ELR (cell line): ENCODE measurements at regions not wholly inside any gene's neighbourhood (a gene's known extent, or its start where the extent isn't known, plus 50 kb on each side); places are given as distances from the start of the nearest gene placed in this dataset.
A peak's percentile ranks its signal among the peaks of the same experiment; 100 is the strongest.

Experiments
- DNase-seq: peaks from one replicate; pipeline ENCODE4 v3.0.0-alpha.2; 2015; ENCODE audit warnings: low read depth

DNA sequence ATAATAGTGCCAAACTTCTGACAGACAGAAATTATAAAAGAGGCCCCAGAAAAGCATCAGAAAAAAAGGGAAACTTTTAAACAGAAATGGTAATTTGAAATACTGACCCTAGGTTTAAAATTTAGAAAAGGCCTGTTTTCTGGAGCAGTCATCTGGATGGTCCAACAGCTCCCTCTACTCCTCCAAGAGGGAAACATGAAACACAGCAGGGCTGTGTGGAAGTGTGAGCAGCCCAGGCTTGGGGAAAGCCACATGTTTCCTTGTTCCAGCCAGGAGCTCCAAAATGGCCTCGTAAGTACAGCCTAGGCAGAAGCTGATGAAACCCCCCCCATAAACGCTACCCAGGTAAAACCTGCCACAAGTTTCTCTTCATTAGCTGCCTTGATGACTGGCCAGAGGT lies 499.3 kb upstream of the ADAMTS16 start:
- DNase-seq, result no peak

- DNase-seq, result no peak
Observed at GRCh38 chr5:4642525-4642924, 497.6 kb upstream of the ADAMTS16 start.

- DNase-seq, result no peak
Observed at GRCh38 chr5:4643190-4643589, 496.9 kb upstream of the ADAMTS16 start.

- DNase-seq, result no peak
Observed at GRCh38 chr5:4643960-4644359, 496.2 kb upstream of the ADAMTS16 start.

DNA sequence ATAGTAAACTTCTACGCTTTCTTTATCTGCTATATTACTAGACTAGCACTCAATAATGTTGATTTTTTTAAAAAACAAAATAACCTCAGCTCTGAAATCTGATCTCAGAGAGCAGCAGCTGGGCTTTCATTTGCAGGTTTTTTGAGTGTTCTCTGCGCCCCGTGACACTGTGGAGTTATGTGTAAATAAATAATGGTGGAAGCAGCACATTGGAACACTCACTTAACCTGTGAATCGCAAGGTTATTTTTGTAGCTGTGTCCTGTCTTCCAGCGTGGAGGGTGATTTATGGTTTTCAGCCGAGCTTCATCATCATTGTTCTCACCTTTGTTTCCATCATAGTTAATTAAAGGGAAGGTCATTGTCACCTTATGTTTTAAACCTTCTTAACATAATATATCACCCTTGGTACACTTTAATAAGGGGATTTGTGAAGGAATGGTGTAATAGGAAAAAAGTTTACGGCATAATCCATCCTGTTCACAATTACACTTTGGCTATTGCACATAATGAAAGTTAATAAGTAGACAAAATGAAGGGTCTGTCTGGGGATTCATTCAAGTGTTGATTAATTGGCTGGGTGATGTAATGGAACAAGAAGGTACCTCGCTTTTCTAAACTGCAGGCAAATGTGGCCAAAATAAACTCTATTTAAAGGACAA lies 493.3 kb upstream of the ADAMTS16 start:
- DNase-seq, result no peak

DNA sequence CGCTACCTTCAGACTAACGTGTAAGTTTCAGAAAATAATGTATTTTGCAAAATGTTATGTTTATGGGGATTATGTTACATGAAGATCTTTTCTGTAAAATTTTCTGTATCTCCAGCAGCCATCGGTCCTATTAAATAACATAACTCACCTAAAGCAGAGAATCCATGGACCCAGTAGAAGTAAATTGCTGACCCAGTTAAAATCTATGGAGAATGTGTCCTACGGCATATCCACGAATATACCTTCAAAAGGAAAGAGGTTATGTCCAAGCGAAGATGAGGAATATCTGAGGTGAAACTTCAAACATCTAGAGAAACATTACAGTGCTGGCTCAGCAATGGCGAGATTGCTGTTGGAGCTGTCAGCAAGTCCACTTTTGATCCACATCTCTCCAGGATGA lies 492.2 kb upstream of the ADAMTS16 start:
- DNase-seq, result no peak

GRCh38 chr5:4651806-4652565 lies 488.1 kb upstream of the ADAMTS16 start:
- no peak for DNase-seq

DNA sequence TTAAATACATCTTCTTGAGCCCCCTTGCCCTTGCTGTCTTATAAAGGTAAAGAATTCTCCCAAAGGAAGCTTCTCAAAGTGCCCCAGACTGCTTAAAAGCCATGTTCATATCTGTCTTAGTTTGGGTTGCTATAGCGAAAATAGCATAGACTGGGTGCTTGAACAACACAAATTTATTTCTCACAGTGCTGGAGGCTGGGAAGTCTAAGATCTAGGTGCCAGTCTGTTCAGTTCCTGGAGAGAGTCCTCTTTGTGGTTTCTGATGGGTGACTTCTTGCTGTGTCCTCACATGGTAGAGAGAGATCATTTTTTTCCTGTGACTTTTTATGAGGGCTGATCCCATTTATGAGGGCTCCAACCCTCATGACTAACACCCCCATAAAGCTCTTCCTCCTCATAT lies 486.7 kb upstream of the ADAMTS16 start:
- no peak for DNase-seq

DNA sequence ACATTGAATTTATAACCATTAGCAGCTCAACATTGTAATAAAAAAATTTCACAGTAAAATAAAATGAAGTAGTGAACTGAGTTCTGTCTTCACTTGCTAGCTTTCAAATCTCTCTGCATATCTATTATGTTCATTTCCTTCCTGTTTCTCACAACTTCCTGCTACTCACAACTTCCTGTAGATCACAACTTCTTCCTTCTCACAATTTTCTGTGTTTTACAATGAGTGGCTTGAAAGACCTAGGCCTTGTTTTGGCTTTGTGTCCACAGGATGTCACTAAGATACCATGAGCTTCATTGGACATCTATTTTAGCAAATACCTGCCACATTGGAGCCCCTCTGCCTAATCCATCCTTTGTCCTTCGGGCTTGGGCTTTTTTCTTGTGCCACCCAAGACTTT lies 480.3 kb upstream of the ADAMTS16 start:
- DNase-seq, result no peak

- DNase-seq, result no peak
Observed at GRCh38 chr5:4661326-4661725, 478.8 kb upstream of the ADAMTS16 start.

DNA sequence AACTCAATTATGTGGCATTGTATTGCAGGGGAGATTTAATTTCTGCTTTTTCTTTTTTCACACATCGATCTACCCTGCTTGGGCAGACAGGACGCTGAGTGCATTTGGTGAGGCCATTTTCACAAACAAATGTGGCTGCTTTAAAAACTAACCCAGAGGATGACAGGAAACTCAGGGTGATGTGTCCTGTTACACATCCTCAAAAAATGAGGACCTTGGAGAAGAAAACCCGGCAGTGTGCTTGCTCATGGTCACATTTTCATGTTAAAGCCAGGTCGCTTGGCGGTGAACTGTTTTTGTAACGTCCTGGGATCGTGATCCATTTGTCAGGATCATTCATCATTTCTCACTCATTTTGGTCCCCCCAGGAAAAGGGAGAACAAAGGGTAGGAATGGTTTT lies 478.3 kb upstream of the ADAMTS16 start:
- no peak for DNase-seq

GRCh38 chr5:4662756-4663155 lies 477.4 kb upstream of the ADAMTS16 start:
- no peak for DNase-seq

DNA sequence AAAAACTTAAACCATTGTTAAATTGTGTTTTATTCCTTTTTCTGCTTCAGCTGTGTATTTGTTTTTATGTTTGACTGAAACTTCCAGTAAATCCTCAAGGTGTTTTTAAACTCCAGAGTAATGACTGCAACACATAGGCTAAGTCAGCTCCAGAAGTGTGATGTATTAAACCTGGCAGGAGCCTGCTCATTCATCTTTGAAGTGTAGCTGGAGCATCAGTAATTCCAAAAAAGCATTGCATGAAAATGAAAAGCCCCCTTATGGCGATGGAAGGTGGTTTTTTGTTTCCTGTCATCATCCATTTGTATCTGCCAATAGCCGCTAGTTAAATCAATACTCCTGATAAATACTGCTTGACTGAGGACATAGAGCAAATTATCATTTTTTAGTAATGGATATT lies 474.2 kb upstream of the ADAMTS16 start:
- DNase-seq, result no peak

DNA sequence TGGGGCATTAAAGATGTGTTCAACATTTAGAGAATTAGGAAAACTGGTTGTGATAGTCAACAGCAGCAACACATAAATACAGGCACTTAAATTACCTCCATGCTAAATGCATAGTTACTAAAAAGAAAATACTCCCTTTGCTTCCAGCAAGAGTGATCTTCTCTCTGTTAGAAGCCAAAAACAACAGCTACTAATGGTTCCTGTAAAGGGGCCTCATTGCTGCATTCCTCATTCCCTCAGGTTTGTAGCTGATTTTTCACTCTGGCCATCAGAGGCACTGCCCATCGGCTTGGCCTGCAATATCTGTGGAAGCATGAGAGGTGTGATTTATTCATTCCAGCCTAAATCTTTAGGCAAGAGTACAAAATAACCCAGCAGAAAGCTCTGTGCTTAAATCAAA lies 466.0 kb upstream of the ADAMTS16 start:
- DNase-seq, result no peak

DNA sequence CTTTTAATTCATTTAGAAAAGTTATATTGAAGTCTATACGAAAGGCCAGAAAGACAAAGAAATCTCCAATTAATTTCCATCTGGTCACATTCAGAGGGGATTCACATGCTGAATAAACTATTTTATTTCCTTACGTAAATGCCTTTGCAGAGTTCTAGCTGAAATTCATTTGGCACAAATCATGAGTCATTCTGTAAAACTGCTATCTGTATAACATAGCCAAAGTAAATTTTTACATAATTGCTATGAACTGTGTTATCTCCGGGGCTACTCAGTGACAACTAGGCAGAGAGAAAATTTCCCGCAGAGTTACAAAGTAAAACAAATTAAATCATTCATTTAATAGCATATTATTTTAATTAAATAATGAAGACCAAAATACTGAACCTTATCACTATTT lies 463.2 kb upstream of the ADAMTS16 start:
- no peak for DNase-seq

GRCh38 chr5:4684946-4685345 lies 455.2 kb upstream of the ADAMTS16 start:
- no peak for DNase-seq

- DNase-seq, result no peak
Observed at GRCh38 chr5:4698596-4698995, 441.5 kb upstream of the ADAMTS16 start.

GRCh38 chr5:4699592-4699991 lies 440.5 kb upstream of the ADAMTS16 start:
- no peak for DNase-seq

- peak; percentile 0 for DNase-seq
Observed at GRCh38 chr5:4700069-4700468, 440.1 kb upstream of the ADAMTS16 start.

DNA sequence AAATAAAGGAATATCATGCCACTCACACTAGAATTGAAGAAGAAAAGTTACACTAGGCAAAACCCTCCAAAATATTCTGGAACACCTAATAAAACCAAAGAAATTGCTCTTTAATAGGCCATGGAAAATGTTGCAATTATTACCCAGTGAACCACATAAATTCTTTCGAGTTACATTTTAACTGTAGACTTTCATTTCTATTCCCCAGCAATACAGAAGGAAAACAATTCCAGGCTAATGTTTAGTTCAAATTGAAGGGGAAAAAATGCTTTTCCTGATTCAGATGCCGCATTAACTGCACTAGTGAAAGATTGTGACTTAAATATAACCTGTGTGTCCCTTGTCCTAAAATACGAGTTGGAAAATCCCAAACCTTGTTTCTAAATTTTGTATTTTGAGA lies 439.3 kb upstream of the ADAMTS16 start:
- no peak for DNase-seq

GRCh38 chr5:4703931-4704458 lies 436.1 kb upstream of the ADAMTS16 start:
- DNase-seq, result no peak

DNA sequence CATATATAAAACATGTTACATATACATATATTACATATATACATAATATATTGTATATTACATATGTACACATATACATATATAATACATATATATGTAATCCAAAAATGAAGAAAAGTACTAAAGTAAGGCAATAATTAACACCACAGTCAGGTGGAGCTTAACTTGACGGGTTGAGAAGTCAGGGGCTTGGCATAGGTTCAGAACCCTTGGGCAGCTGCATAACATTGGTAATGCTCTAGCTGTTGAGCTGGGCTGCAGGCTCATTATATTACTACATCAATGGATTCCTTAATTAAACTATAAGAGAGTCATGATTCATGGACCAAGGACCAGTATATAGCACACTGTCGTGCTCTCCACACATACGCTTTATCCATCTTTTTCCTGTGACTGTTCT lies 435.2 kb upstream of the ADAMTS16 start:
- no peak for DNase-seq

GRCh38 chr5:4716781-4717180 lies 423.3 kb upstream of the ADAMTS16 start:
- DNase-seq, result no peak

DNA sequence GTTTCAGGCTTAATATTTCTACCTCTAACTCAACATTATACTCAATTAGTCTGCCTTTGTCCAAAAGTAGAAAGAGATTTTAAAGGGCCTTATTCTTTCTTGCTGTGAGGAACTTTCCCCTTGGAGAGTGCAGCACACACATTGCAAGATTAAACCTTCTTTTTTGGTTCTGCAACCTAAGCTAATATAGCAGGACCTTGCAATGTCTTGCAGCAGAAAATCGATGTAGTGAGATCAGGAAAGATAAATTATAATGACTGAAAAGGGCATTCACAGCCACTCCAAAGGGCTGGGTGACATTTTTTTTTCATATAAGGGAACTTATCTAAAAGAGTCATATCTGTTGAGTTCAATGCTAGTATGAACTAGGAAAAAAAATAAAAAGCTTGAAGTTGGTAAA lies 422.7 kb upstream of the ADAMTS16 start:
- no peak for DNase-seq
